Mammary epithelial cell (primary cell): ENCODE measurements at regions not wholly inside any gene's neighbourhood (a gene's known extent, or its start where the extent isn't known, plus 50 kb on each side); places are given as distances from the start of the nearest gene placed in this dataset.

Experiments
- CTCF ChIP-seq, 2 donors: IDR thresholded peaks in 1 of 2; conservative IDR thresholded peaks in 1 of 2; 2 replicates each; pipeline ENCODE4 v1.5.1; 2011 to 2012; ENCODE audit warnings: inconsistent platforms in 2 of 2, low read length in 2 of 2, mild to moderate bottlenecking in 2 of 2, control low read depth in 1 of 2, low read depth in 1 of 2; ENCODE audit not compliant: insufficient read depth in 1 of 2; ENCODE audit errors: extremely low read depth in 1 of 2
- EZH2 ChIP-seq: IDR thresholded peaks from 2 replicates; pipeline ENCODE4 v1.6.1; 2012; ENCODE audit warnings: low read length, inconsistent platforms, borderline replicate concordance

- TF ChIP-seq CTCF (conservative IDR thresholded peaks at IDR 0.05 in 1 of 2, IDR thresholded peaks at IDR 0.05 in 1 of 2; ENCODE audit: extremely low read depth in 1 of 2, insufficient read depth in 1 of 2, low read depth in 1 of 2, low read length in 2 of 2): no peak
- TF ChIP-seq EZH2: no peak
These were observed 1083.8 kb downstream of the TBC1D22A start for GRCh38 chr22:47846206-47846605.
